GM18498 (cell line): ENCODE measurements at regions not wholly inside any gene's neighbourhood (a gene's known extent, or its start where the extent isn't known, plus 50 kb on each side); places are given as distances from the start of the nearest gene placed in this dataset.

Experiments
- ATAC-seq: cut with Tn5 transposase; IDR thresholded peaks from one replicate; pipeline ENCODE4 v1.9.1; 2021; ENCODE audit warnings: mild to moderate bottlenecking, moderate library complexity; ENCODE audit not compliant: unreplicated experiment

DNA sequence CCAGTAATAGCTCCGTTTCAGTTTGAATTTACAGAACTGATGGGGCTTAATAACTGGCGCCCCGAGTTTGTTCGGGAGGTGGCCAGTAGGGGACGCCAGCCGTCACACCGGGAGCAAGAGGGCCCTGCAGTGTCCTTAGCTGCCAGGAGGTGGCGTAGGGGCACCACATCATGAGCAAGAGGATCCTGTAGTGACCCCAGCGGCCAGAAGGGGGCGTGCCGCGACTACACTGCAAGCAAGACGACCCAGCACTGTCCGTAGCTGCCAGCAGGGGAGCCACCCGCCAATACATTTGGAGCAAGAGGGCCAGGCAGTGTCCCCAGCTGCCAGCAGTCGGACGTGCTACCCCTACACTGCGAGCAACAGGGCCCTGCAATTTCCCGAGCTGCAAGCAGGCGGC is 663.7 kb upstream of the B3GAT1 start:
- no peak for ATAC-seq

- no peak for ATAC-seq
Observed at GRCh38 chr11:135074397-135074998, 662.5 kb upstream of the B3GAT1 start.

- ATAC-seq: no peak
Observed at GRCh38 chr11:135073870-135074269, 661.8 kb upstream of the B3GAT1 start.

- ATAC-seq: no peak
Observed at GRCh38 chr11:135073381-135073780, 661.3 kb upstream of the B3GAT1 start.

- no peak for ATAC-seq
Observed at GRCh38 chr11:135069890-135070289, 657.8 kb upstream of the B3GAT1 start.

DNA sequence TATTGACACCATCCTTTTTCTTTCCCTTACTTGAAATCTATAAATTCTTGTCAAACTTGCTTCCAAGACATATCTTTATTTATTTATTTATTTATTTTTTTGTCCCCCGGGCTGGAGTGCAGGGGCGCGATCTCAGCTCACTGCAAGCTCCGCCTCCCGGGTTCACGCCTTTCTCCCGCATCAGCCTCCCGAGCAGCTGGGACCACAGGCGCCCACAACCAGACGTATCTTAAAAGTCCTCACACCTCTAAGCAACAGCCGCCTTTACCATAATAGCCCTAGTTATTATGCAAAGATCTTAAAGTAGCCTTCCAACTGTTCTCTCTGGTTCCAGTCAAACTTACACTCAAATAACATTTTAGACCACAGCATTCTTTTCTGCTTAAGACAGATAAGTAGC is 657.0 kb upstream of the B3GAT1 start:
- ATAC-seq: no peak

GRCh38 chr11:135062994-135063393 is 651.0 kb upstream of the B3GAT1 start:
- no peak for ATAC-seq

- ATAC-seq: no peak
Observed at GRCh38 chr11:135061166-135061565, 649.1 kb upstream of the B3GAT1 start.

DNA sequence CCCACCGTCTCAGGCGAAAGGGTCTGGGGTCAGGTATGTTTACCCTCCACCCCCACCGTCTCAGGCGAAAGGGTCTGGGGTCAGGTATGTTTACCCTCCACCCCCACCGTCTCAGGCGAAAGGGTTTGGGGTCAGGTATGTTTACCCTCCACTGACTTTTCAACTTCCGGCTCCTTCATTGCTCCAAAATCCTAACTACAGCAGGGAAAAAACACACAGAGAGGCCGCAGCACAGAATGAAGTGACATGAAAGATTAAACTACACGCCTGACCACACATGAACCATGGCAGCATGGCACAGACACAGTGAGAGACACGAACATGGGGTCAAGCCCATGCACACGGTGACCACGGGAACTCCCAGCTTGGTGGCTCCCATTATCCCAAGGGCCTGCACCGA is 634.9 kb upstream of the B3GAT1 start:
- no peak for ATAC-seq

GRCh38 chr11:135046556-135046955 is 634.5 kb upstream of the B3GAT1 start:
- no peak for ATAC-seq

- no peak for ATAC-seq
Observed at GRCh38 chr11:135043434-135043833, 631.4 kb upstream of the B3GAT1 start.

DNA sequence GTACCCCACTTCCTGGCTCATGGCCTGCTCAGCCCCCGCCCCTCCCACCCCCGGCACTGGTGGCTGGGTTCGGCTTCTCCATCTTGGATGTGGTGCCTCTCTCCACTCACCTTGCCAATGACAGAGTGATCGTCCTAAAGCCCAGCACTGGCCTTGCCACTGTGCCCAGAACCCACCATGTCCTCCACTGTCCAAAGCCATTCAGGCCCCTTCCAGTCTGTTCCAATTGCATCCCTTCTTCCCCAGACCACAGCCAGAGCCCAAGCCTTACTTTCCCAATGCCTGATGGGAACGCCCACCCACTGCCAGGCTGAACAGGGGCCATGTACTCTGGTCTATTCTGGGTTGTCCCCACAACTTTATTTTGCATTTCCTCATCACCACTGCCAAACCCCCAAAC is 625.8 kb upstream of the B3GAT1 start:
- ATAC-seq: no peak

GRCh38 chr11:135036488-135037297 is 624.7 kb upstream of the B3GAT1 start:
- no peak for ATAC-seq

DNA sequence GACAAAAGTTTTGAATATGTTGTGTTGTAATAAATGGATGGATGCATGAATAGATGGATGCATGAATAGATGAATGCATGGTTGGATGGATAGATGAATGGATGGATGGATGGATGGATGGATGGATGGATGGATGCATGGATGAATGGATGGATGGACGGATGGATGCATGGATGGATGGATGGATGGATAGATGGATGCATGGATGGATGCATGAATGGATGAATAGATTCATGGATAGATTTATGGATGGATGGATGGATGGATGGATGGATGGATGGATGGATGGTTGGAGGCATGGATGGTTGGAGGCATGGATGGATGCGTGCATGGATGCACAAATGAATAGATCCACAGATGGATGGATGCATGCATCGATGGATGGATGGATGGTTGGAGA is 623.2 kb upstream of the B3GAT1 start:
- no peak for ATAC-seq

DNA sequence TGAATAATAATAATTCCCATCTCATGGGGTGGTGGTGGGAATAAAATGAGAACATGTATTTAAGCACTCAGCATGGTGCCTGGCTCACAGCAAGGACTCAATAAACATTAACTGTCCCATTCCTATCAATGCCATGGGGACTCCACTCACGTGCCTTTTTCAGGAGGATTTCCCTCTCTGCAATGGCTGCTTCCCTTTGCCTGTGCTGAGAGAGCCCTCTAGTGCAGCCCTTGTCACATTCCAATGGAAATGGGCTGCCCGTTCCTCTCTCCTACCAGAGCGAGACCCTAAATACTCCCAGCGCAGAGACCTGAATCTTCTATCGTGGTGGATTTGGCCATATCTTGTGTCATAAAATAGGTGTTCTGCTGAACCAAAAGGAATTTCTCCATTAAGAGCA is 621.5 kb upstream of the B3GAT1 start:
- ATAC-seq: no peak

DNA sequence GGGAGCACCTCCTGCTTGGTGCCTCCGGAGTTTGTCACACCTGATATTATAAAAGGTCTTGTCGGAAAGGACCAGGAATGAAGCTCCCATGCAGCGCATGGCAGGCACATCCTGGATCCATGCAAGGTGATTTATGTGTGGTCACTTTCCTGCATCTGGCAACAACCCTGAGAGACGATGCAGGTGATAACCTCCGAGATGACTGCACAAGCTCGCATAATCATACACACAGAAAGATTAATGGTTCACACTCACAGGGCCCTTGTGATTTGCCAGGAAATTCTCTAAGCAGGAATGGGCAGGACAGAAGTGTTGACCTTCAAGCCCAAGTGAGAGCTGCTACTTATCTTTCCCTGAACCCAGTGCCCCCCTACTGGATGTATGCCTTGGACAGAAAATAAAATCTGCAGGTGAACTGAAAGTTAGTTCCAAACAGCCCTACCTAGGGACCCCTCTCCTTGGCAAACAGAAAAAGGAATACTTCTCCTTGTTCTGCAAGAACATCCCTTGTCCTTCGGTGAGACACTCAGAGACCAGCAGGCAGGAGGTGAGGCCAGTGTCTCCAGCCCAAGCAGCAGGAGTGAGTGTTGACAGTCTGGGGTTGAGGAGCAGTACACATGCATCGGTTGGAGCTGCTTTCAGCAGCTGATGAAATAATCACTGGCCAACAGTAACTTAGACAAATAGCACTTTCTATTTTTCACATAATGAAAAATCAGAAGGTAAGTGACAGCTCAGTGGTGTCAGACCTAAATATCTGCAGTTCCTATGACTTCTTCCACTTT is 619.4 kb upstream of the B3GAT1 start:
- no peak for ATAC-seq

DNA sequence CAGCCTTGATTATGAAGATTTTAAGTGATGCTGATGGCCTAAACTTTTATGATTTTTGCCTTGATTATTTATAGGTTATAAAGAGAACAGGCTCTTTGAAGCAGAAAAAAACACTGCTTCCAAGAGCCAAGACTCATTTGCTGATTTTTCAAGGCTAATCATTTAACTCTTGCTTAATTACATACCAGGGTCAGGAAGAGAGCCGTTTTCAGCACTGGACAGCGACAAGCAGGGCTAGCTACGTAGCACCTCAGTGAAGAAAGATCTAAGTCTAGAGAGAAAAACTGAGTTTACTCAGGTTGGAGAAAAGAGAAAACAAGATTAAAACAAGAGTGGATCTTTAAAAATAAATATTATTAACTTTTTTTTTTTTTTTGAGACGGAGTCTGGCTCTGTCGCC is 615.4 kb upstream of the B3GAT1 start:
- ATAC-seq: no peak

DNA sequence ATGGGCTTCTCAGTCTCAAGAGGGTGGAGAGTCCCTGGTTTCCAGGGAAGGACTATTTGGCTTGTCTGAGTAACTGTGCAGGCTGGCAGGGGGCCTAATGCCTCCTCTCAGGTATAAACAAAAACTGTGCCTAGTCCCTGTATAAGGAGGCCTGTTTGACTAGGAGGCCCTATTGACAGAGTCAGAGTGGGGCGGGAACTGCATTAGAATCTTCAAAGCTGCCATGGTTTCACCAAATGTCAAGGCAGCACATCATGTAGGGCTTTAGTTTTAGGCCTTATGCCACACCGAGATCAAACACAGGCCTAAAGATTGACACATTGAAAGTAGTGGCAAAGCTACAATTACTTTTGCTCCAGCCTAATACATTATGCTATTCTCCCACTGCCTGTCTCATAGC is 611.5 kb upstream of the B3GAT1 start:
- no peak for ATAC-seq

- no peak for ATAC-seq
Observed at GRCh38 chr11:135022454-135022853, 610.4 kb upstream of the B3GAT1 start.

- no peak for ATAC-seq
Observed at GRCh38 chr11:135019899-135020298, 607.9 kb upstream of the B3GAT1 start.

GRCh38 chr11:135019343-135019871 is 607.4 kb upstream of the B3GAT1 start:
- ATAC-seq: no peak

GRCh38 chr11:135017296-135017695 is 605.3 kb upstream of the B3GAT1 start:
- no peak for ATAC-seq
